ENCODE measurements at regions not wholly inside any gene's neighbourhood (a gene's known extent, or its start where the extent isn't known, plus 50 kb on each side); places are given as distances from the start of the nearest gene placed in this dataset.

DNA sequence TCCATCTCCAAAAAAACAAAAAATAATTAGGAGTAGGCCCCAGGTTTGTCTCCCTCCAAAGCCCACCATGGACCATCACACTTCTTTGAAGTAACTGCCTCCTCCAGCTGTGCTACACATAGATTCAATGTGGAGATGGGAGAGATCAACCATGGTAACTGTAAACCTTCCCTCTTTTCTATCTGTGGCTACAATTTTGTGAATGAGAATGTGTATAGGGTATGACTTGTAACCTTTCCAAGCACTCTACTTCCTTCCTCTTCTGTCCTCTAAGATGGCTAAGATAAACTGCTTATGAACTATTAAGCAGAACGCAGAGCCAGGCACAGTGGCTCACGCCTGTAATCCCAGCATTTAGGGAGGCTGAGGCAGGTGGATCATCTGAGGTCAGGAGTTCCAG lies 55.5 kb upstream of the ATP11B start:
- TF ChIP-seq POLR2A (IDR thresholded peaks at IDR 0.05; ENCODE audit: low read depth, low read length) = no peak
- no peak for TF ChIP-seq TAF1 (IDR thresholded peaks at IDR 0.05; ENCODE audit: low read depth, low read length)
- no peak for TF ChIP-seq SPI1 (IDR thresholded peaks at IDR 0.05; ENCODE audit: low read depth, low read length)
- no peak for TF ChIP-seq POLR2AphosphoS5 (IDR thresholded peaks at IDR 0.05; ENCODE audit: low read depth, low read length)
- no peak for TF ChIP-seq POU2F2 (IDR thresholded peaks at IDR 0.05; ENCODE audit: low read depth, low read length)
- TF ChIP-seq PAX5 (IDR thresholded peaks at IDR 0.05; ENCODE audit: insufficient read depth, low read length, severe bottlenecking) = no peak
- FAIRE-seq (no peak), DNase-seq (ENCODE audit: insufficient read length, low spot score) (no peak)

DNA sequence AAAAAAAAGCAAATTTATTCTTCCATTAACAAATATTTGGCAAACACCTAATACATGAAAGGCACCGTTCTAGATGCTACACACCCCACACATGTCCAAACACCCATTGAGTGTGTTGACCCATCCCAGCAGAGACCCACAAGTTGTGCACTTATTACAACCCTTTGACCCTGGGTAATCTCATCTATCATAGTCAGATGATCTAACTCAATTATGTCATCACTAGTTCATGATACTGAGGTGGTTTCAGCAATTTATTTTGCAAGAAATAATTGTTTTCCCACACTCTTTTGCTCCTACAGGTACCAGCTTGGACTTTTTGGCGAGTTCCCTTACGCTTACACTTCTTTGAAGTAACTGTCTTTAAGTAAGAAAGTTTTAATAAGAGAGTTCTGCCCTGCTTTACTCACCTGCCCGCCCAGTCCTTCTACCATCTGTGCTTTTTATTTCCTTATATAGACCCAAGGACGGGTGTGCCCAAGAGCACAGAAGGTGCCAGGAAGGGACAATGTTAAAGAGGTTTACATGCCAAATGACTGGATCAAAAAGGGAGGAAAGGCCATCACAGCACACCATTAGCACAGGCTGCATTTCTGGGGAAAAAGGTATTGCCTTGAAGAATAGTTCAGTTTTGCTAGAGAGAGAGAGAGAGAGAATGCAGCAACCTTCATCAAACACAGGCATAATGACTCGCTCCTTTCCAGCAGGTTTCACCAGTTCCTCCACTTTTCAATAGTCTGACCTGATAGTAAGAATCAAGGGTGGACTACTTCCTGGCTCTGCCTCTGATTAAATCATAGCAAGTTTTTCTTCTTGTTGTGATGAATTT lies 54.5 kb upstream of the ATP11B start:
- DNase-seq (ENCODE audit: insufficient read length, low spot score) (no peak), FAIRE-seq (no peak)
- TF ChIP-seq PAX5 (IDR thresholded peaks at IDR 0.05; ENCODE audit: insufficient read depth, low read length, severe bottlenecking) = no peak
- TF ChIP-seq TAF1 (IDR thresholded peaks at IDR 0.05; ENCODE audit: low read depth, low read length) = no peak
- no peak for TF ChIP-seq SPI1 (IDR thresholded peaks at IDR 0.05; ENCODE audit: low read depth, low read length)
- TF ChIP-seq POLR2AphosphoS5 (IDR thresholded peaks at IDR 0.05; ENCODE audit: low read depth, low read length) = no peak
- no peak for TF ChIP-seq POU2F2 (IDR thresholded peaks at IDR 0.05; ENCODE audit: low read depth, low read length)
- no peak for TF ChIP-seq POLR2A (IDR thresholded peaks at IDR 0.05; ENCODE audit: low read depth, low read length)

DNA sequence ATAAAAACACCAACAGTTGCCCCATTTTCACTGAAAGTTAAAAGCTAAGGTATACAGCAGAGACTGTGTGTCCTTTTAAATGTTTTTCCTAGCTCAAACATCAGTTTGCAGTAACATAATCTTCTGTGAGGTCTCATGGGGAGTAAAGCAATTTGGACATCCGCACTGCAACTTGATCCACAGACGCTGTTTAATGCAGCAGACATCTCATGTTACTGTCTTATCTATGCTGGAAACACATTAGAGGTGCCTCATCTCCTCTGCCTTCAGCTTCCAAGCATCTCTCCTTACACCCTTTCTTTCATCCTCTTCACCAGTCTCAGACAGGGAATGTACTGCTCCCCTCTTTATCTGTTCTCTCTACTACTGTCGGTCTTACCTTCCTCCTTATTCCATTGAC lies 53.7 kb upstream of the ATP11B start:
- TF ChIP-seq POLR2A (IDR thresholded peaks at IDR 0.05; ENCODE audit: low read depth, low read length) (no peak), PAX5 (IDR thresholded peaks at IDR 0.05; ENCODE audit: insufficient read depth, low read length, severe bottlenecking) (no peak), POU2F2 (IDR thresholded peaks at IDR 0.05; ENCODE audit: low read depth, low read length) (no peak), TAF1 (IDR thresholded peaks at IDR 0.05; ENCODE audit: low read depth, low read length) (no peak), POLR2AphosphoS5 (IDR thresholded peaks at IDR 0.05; ENCODE audit: low read depth, low read length) (no peak), SPI1 (IDR thresholded peaks at IDR 0.05; ENCODE audit: low read depth, low read length) (no peak)
- FAIRE-seq = no peak
- no peak for DNase-seq (ENCODE audit: insufficient read length, low spot score)

DNA sequence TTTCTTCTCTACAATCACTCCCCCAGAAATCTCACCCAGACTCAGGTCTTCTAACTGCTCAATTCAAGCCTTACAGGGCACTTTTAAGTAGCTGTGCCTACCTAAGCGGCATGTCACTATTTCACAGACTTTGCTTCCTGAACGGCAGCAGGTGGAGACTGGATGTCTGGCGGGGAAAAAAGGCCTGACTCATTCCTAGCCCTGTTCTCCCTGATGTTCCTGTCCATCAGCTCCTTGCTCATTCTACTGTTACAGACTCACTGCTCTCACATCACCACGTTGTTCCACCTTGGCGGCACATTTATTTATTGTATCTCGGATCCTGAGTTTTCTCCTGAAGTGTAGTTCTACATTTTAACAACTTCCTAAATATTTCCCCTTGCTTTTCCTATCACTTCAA lies 52.6 kb upstream of the ATP11B start:
- FAIRE-seq (no peak), DNase-seq (ENCODE audit: insufficient read length, low spot score) (no peak)

DNA sequence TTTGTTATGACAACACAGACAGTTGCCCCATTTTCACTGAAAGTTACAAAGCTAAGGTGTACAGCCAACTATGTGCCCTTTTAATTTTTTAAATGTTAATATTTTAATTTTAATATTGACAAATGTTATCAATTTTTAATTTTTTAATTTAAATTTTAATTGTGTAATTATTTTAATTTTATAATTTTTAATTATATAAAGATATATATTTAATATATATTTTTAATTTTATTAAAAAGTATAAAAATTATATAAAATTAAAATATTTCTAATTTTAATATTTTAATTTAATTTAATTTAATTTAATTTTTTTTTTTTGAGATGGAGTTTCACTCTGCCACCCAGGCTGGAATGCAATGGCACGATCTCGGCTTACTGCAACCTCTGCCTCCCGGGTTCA lies 52.1 kb upstream of the ATP11B start:
- no peak for TF ChIP-seq POLR2AphosphoS5 (IDR thresholded peaks at IDR 0.05; ENCODE audit: low read depth, low read length)
- TF ChIP-seq POU2F2 (IDR thresholded peaks at IDR 0.05; ENCODE audit: low read depth, low read length) = no peak
- no peak for TF ChIP-seq SPI1 (IDR thresholded peaks at IDR 0.05; ENCODE audit: low read depth, low read length)
- TF ChIP-seq PAX5 (IDR thresholded peaks at IDR 0.05; ENCODE audit: insufficient read depth, low read length, severe bottlenecking) = no peak
- no peak for TF ChIP-seq POLR2A (IDR thresholded peaks at IDR 0.05; ENCODE audit: low read depth, low read length)
- TF ChIP-seq TAF1 (IDR thresholded peaks at IDR 0.05; ENCODE audit: low read depth, low read length) = no peak
- DNase-seq (ENCODE audit: insufficient read length, low spot score) = no peak
- FAIRE-seq = no peak

More for the DNA sequence above, 52.6 kb upstream of the ATP11B start:
- TF ChIP-seq POU2F2 (IDR thresholded peaks at IDR 0.05; ENCODE audit: low read depth, low read length) (no peak), TAF1 (IDR thresholded peaks at IDR 0.05; ENCODE audit: low read depth, low read length) (no peak), POLR2AphosphoS5 (IDR thresholded peaks at IDR 0.05; ENCODE audit: low read depth, low read length) (no peak), SPI1 (IDR thresholded peaks at IDR 0.05; ENCODE audit: low read depth, low read length) (no peak), POLR2A (IDR thresholded peaks at IDR 0.05; ENCODE audit: low read depth, low read length) (no peak), PAX5 (IDR thresholded peaks at IDR 0.05; ENCODE audit: insufficient read depth, low read length, severe bottlenecking) (no peak)
